Uterus (tissue), 3 donors: ENCODE measurements at regions not wholly inside any gene's neighbourhood (a gene's known extent, or its start where the extent isn't known, plus 50 kb on each side); places are given as distances from the start of the nearest gene placed in this dataset.
A peak's percentile ranks its signal among the peaks of the same experiment; 100 is the strongest.
"Not testable (repeated sequence)": the region's sequence is repeated elsewhere in the genome, so short reads cannot be mapped to it uniquely, and the experiment has no call there.

Experiments
- DNase-seq, 2 donors: peaks; one replicate each; pipeline ENCODE4 v3.0.0-alpha.2; 2019 to 2020
- H3K27ac ChIP-seq, 2 donors: fragments of 200-600 bp; sonication (generic); 1 replicate in 1 of 2; 2 replicates in 1 of 2; pipeline ENCODE4 v1.5.1; 2016 to 2018
- H3K27me3 ChIP-seq, 2 donors: fragments of 200-600 bp; sonication (generic); one replicate each; pipeline ENCODE4 v1.5.1; 2018 to 2019; ENCODE audit warnings: control low read depth in 1 of 2
- H3K36me3 ChIP-seq, 2 donors: fragments of 200-600 bp; sonication (generic); one replicate each; pipeline ENCODE4 v1.5.1; 2019; ENCODE audit warnings: control low read depth in 1 of 2
- H3K4me1 ChIP-seq, 2 donors: fragments of 200-600 bp; sonication (generic); one replicate each; pipeline ENCODE4 v1.5.1; 2018 to 2019; ENCODE audit warnings: control low read depth in 1 of 2
- H3K4me3 ChIP-seq, 2 donors: fragments of 200-600 bp; sonication (generic); 1 replicate in 1 of 2; 2 replicates in 1 of 2; pipeline ENCODE4 v1.5.1; 2018 to 2019; ENCODE audit warnings: mild to moderate bottlenecking in 1 of 2
- H3K9me3 ChIP-seq, 2 donors: fragments of 200-600 bp; sonication (generic); one replicate each; pipeline ENCODE4 v1.5.1; 2019; ENCODE audit warnings: control low read depth in 1 of 2
- CTCF ChIP-seq, 4 experiments: fragments of 200-600 bp in 2 of 4; fragments of 450-650 bp in 2 of 4; sonication (generic) in 2 of 4; IDR thresholded peaks; one replicate each; pipeline ENCODE4 v1.5.1; 2016 to 2019; ENCODE audit warnings: antibody characterized with exemption in 4 of 4, mild to moderate bottlenecking in 2 of 4, moderate library complexity in 1 of 4
- POLR2A ChIP-seq, 2 donors: fragments of 450-650 bp; IDR thresholded peaks; one replicate each; pipeline ENCODE4 v1.6.1; 2016; ENCODE audit warnings: antibody characterized with exemption in 2 of 2, mild to moderate bottlenecking in 1 of 2, moderate library complexity in 1 of 2
- intact Hi-C: fragments of 100-400 bp; cut with DNase I; formaldehyde crosslinking; loops from one replicate; pipeline ENCODE4 v1.15.1; 2023; ENCODE audit warnings: low total_unique reads
- donor health status: DM: yes; HTN: yes; CAD: no.

GRCh38 chr5:157976429-157976828 is 117.5 kb upstream of the CLINT1 start:
- TF ChIP-seq CTCF (IDR thresholded peaks at IDR 0.05) (no peak), POLR2A (IDR thresholded peaks at IDR 0.05) (no peak)
- intact Hi-C loops: no loop called here
- DNase-seq: no peak
- H3K9me3 ChIP-seq: no peaks in the 10 kb centered on the region
- no peak overlapping the region for H3K4me3 ChIP-seq
- no peaks in the 10 kb centered on the region for H3K27me3 ChIP-seq
- no peak overlapping the region for H3K27ac ChIP-seq
- H3K36me3 ChIP-seq: no peaks in the 10 kb centered on the region
- peaks cover 0 to 3% of the 10 kb centered on the region in 2 donors for H3K4me1 ChIP-seq

- Histone ChIP-seq H3K27ac (peak overlapping the region; percentile 33 to 51), H3K27me3 (no peaks in the 10 kb centered on the region), H3K9me3 (no peaks in the 10 kb centered on the region), H3K36me3 (no peaks in the 10 kb centered on the region), H3K4me1 (peaks cover 0 to 5% of the 10 kb centered on the region in 2 donors), H3K4me3 (no peak overlapping the region)
- TF ChIP-seq CTCF (IDR thresholded peaks at IDR 0.05) (no peak), POLR2A (IDR thresholded peaks at IDR 0.05) (no peak)
- no peak for DNase-seq
- intact Hi-C loops: no loop called here
Observed at GRCh38 chr5:157972579-157972978, 113.6 kb upstream of the CLINT1 start.

- Histone ChIP-seq H3K9me3 (no peaks in the 10 kb centered on the region), H3K36me3 (no peaks in the 10 kb centered on the region), H3K4me1 (peaks cover 0 to 5% of the 10 kb centered on the region in 2 donors), H3K27me3 (no peaks in the 10 kb centered on the region), H3K27ac (peak overlapping the region; percentile 33 to 51), H3K4me3 (no peak overlapping the region)
- TF ChIP-seq CTCF (IDR thresholded peaks at IDR 0.05) (no peak), POLR2A (IDR thresholded peaks at IDR 0.05) (no peak)
- DNase-seq: peak in 1 of 2 donors; percentile 39
- intact Hi-C loops: no loop called here
Observed at GRCh38 chr5:157971571-157972216, 112.7 kb upstream of the CLINT1 start.

GRCh38 chr5:157968570-157968969 is 109.6 kb upstream of the CLINT1 start:
- H3K4me3 ChIP-seq, intact Hi-C loops, DNase-seq, H3K4me1 ChIP-seq, H3K36me3 ChIP-seq, H3K27ac ChIP-seq, H3K9me3 ChIP-seq, H3K27me3 ChIP-seq: not testable (repeated sequence)

- Histone ChIP-seq H3K27ac (no peak overlapping the region), H3K36me3 (no peaks in the 10 kb centered on the region), H3K27me3 (no peaks in the 10 kb centered on the region), H3K9me3 (no peaks in the 10 kb centered on the region), H3K4me3 (no peak overlapping the region), H3K4me1 (no peaks in the 10 kb centered on the region)
- no peak for DNase-seq
- TF ChIP-seq POLR2A (IDR thresholded peaks at IDR 0.05): no peak
- no peak for TF ChIP-seq CTCF (IDR thresholded peaks at IDR 0.05)
- intact Hi-C loops: no loop called here
Observed at GRCh38 chr5:157965989-157966388, 107.0 kb upstream of the CLINT1 start.
